ENCODE measurements at regions not wholly inside any gene's neighbourhood (a gene's known extent, or its start where the extent isn't known, plus 50 kb on each side); places are given as distances from the start of the nearest gene placed in this dataset.

GRCh38 chr5:8314965-8315364 is 446.0 kb downstream of the MTRR start:
- TF ChIP-seq CTCF (conservative IDR thresholded peaks at IDR 0.05) (no peak), ZFX (IDR thresholded peaks at IDR 0.05) (no peak)
- H3K27ac ChIP-seq: no peak overlapping the region

- TF ChIP-seq ZFX (IDR thresholded peaks at IDR 0.05): no peak
- no peak for TF ChIP-seq CTCF (conservative IDR thresholded peaks at IDR 0.05)
- no peak overlapping the region for H3K27ac ChIP-seq
These were observed 447.8 kb downstream of the MTRR start for GRCh38 chr5:8316608-8317280.

GRCh38 chr5:8317335-8317734 is 448.4 kb downstream of the MTRR start:
- no peak overlapping the region for H3K27ac ChIP-seq
- TF ChIP-seq ZFX (IDR thresholded peaks at IDR 0.05) (no peak), CTCF (conservative IDR thresholded peaks at IDR 0.05) (no peak)

GRCh38 chr5:8320244-8320643 is 451.3 kb downstream of the MTRR start:
- no peak overlapping the region for H3K27ac ChIP-seq
- no peak for TF ChIP-seq CTCF (conservative IDR thresholded peaks at IDR 0.05)
- TF ChIP-seq ZFX (IDR thresholded peaks at IDR 0.05): no peak

- TF ChIP-seq CTCF (conservative IDR thresholded peaks at IDR 0.05) (no peak), ZFX (IDR thresholded peaks at IDR 0.05) (no peak)
These were observed 452.3 kb downstream of the MTRR start for GRCh38 chr5:8321272-8321671.

GRCh38 chr5:8322484-8322883 is 453.5 kb downstream of the MTRR start:
- no peak overlapping the region for H3K27ac ChIP-seq
- TF ChIP-seq CTCF (conservative IDR thresholded peaks at IDR 0.05) (no peak), ZFX (IDR thresholded peaks at IDR 0.05) (no peak)

More at GRCh38 chr5:8321272-8321671, 452.3 kb downstream of the MTRR start:
- H3K27ac ChIP-seq: no peak overlapping the region

- no peak overlapping the region for H3K27ac ChIP-seq
- TF ChIP-seq ZFX (IDR thresholded peaks at IDR 0.05) (no peak), CTCF (conservative IDR thresholded peaks at IDR 0.05) (no peak)
These were observed 458.1 kb downstream of the MTRR start for GRCh38 chr5:8327016-8327415.

Measured in C4-2B (cell line).